Endodermal cell (in vitro differentiated cells): ENCODE measurements at regions not wholly inside any gene's neighbourhood (a gene's known extent, or its start where the extent isn't known, plus 50 kb on each side); places are given as distances from the start of the nearest gene placed in this dataset.

ENCODE experiments used
- DNase-seq: peaks from one replicate; pipeline ENCODE4 v3.0.0-alpha.2; 2017
- H3K27ac ChIP-seq: 2 replicates; pipeline ENCODE4 v1.5.1; 2013; ENCODE audit warnings: mild to moderate bottlenecking, low read depth, low read length, moderate library complexity
- H3K27me3 ChIP-seq: 2 replicates; pipeline ENCODE4 v1.6.1; 2013; ENCODE audit warnings: mild to moderate bottlenecking, low read length, moderate library complexity; ENCODE audit not compliant: insufficient read depth, control insufficient read depth, poor library complexity, severe bottlenecking
- H3K36me3 ChIP-seq: 2 replicates; pipeline ENCODE4 v1.7.0; 2013; ENCODE audit warnings: mild to moderate bottlenecking, low read length, moderate library complexity; ENCODE audit not compliant: control insufficient read depth, insufficient read depth
- H3K4me1 ChIP-seq: one replicate; pipeline ENCODE4 v1.7.0; 2013; ENCODE audit warnings: low read length; ENCODE audit not compliant: control insufficient read depth, insufficient read depth
- H3K4me3 ChIP-seq: 2 replicates; pipeline ENCODE4 v1.5.1; 2013; ENCODE audit warnings: mild to moderate bottlenecking, low read length, moderate library complexity
- H3K9ac ChIP-seq: 2 replicates; pipeline ENCODE4 v1.6.1; 2013; ENCODE audit warnings: mild to moderate bottlenecking, low read length, moderate library complexity; ENCODE audit not compliant: poor library complexity, severe bottlenecking; ENCODE audit errors: extremely low read depth
- H3K9me3 ChIP-seq: 2 replicates; pipeline ENCODE4 v1.6.1; 2013; ENCODE audit warnings: mild to moderate bottlenecking, low read length, moderate library complexity; ENCODE audit not compliant: control insufficient read depth
- H3K27ac Mint-ChIP-seq: 2 replicates; pipeline ENCODE4 v1.8.0; 2020; ENCODE audit warnings: mixed read lengths
- H3K27me3 Mint-ChIP-seq: 2 replicates; pipeline ENCODE4 v1.8.0; 2021; ENCODE audit warnings: mild to moderate bottlenecking, mixed read lengths; ENCODE audit not compliant: insufficient read depth
- H3K36me3 Mint-ChIP-seq: 2 replicates; pipeline ENCODE4 v1.8.0; 2020; ENCODE audit warnings: low read depth, mixed read lengths
- H3K4me1 Mint-ChIP-seq: 2 replicates; pipeline ENCODE4 v1.8.0; 2020; ENCODE audit warnings: mixed read lengths
- H3K4me3 Mint-ChIP-seq: 2 replicates; pipeline ENCODE4 v1.8.0; 2020; ENCODE audit warnings: mild to moderate bottlenecking, moderate library complexity, mixed read lengths
- H3K9me3 Mint-ChIP-seq: 2 replicates; pipeline ENCODE4 v1.8.0; 2020; ENCODE audit warnings: mild to moderate bottlenecking, mixed read lengths
- CTCF ChIP-seq: fragments of 200-600 bp; sonication (generic); conservative IDR thresholded peaks from 2 replicates; pipeline ENCODE4 v1.5.0; 2021; ENCODE audit warnings: antibody characterized with exemption, mild to moderate bottlenecking
- WGBS, 2 experiments: methylation state at CpG; one replicate each; pipeline versions ENCODE4 v1.1.5 to v1.1.7; 2013; ENCODE audit warnings: missing lambda C conversion rate in 2 of 2, mixed read lengths in 1 of 2; ENCODE audit not compliant: insufficient coverage in 1 of 2, insufficient read length in 1 of 2; 5-methylcytosine and 5-hydroxymethylcytosine counted together

DNA sequence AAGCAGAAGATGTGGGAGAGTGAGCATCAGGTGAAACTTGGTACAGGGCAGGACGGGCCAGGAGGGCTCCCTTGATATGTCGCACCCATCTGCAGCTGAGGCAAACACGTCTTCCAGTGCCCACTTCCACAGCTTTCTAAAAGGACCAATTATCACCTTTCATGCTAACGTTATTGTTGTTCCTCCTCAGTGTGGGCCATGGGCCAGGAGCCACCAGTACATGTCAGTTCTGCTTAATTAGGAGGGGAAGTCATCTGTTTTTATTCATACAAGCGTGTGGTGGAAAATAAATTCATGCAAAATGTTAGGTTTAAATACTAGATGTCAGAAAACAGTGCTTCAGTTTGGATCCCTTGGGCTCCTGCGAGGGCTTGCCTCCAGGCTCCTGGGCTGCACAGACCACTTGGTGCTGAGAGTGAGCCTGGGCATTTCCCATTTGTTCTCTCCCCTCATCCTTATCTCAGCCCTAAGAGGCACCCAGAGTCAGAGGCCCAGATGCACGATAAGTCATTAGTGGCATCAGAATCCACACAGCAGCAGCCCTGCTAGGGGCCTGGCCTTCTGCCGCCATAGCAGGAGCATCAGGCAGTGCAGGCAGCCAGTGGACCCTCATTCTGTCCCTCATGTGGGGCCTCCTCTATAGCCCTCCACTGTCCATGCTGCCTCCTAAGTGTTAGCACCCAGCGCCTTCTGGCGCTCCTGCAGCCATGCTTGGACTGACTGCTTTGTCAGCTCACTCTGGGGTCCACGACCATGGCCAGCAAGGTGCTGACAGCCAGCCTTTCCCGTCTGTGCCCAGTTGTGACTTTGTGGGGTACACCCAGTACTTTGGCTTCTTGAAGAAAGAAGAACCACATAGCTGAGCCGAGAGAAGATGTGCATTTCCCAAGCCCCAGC lies 539.8 kb upstream of the RAB6C start:
- Histone ChIP-seq H3K27ac (no peak overlapping the region), H3K36me3 (no peaks in the 10 kb centered on the region)

GRCh38 chr2:129441610-129442009 lies 537.9 kb upstream of the RAB6C start:
- Histone ChIP-seq H3K27me3 (no peaks in the 10 kb centered on the region), H3K9me3 (no peaks in the 10 kb centered on the region), H3K9ac (no peak overlapping the region), H3K4me1 (no peaks in the 10 kb centered on the region), H3K27ac (no peak overlapping the region), H3K4me3 (no peak overlapping the region), H3K36me3 (no peaks in the 10 kb centered on the region)
- Mint-ChIP-seq H3K27me3 (peaks cover 7% of the 10 kb centered on the region), H3K36me3 (no peaks in the 10 kb centered on the region), H3K9me3 (no peaks in the 10 kb centered on the region), H3K4me3 (no peak overlapping the region), H3K27ac (no peak overlapping the region), H3K4me1 (no peaks in the 10 kb centered on the region)
- TF ChIP-seq CTCF, result no peak
- no peak for DNase-seq

More for the DNA sequence above, 539.8 kb upstream of the RAB6C start:
- no peak for DNase-seq
- Mint-ChIP-seq H3K36me3 (no peaks in the 10 kb centered on the region), H3K4me1 (no peaks in the 10 kb centered on the region), H3K4me3 (no peak overlapping the region), H3K27ac (no peak overlapping the region), H3K9me3 (no peaks in the 10 kb centered on the region), H3K27me3 (peaks cover 9% of the 10 kb centered on the region)
- no peaks in the 10 kb centered on the region for H3K9me3 ChIP-seq
- no peak overlapping the region for H3K4me3 ChIP-seq
- no peak overlapping the region for H3K9ac ChIP-seq
- no peaks in the 10 kb centered on the region for H3K4me1 ChIP-seq
- TF ChIP-seq CTCF, result no peak
- 85 to 93% methylated on average over 8 to 13 of the region's 13 CpGs for WGBS, 2 experiments
- no peaks in the 10 kb centered on the region for H3K27me3 ChIP-seq

DNA sequence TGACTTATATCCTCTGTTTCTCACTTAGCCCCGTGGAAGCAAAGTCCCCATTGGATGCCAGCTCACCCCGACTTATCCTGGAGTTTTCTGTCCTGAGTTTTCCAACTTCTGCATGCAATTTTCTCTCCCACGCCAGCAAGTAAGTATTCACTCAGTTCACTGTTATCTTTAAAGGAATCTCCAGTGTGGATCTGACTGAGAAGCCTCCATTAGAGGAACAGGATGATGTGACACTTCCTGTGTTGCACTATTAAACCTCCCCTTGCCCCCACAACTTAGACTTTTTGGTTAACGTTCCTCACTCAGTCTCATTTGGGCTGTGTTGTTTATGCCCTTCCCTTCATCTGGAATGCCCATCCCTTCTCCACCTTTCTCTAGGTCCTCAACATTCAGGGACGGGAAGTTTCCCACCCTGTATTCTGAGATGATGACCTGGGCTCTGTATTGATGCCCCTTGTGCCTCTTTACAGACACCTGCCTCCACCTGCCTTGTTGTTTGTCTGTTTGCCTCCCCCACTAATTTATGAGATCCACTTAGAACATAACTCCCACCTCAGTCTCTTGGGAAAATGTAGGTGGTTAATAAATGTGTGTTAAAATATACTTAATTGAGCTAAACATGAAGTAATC lies 536.1 kb upstream of the RAB6C start:
- Histone ChIP-seq H3K9ac (no peak overlapping the region), H3K27me3 (no peaks in the 10 kb centered on the region), H3K4me3 (no peak overlapping the region), H3K27ac (no peak overlapping the region), H3K36me3 (no peaks in the 10 kb centered on the region), H3K9me3 (no peaks in the 10 kb centered on the region), H3K4me1 (no peaks in the 10 kb centered on the region)
- no peaks in the 10 kb centered on the region for H3K36me3 Mint-ChIP-seq
- DNase-seq, result no peak
- TF ChIP-seq CTCF, result no peak
- no peaks in the 10 kb centered on the region for H3K9me3 Mint-ChIP-seq
- H3K4me1 Mint-ChIP-seq, result no peaks in the 10 kb centered on the region
- H3K4me3 Mint-ChIP-seq, result no peak overlapping the region
- peaks cover 6% of the 10 kb centered on the region for H3K27me3 Mint-ChIP-seq
- no peak overlapping the region for H3K27ac Mint-ChIP-seq
- WGBS, 2 experiments, result 86 to 89% methylated on average over 5 of the region's 5 CpGs
